Endothelial cell of umbilical vein (primary cell): ENCODE measurements at regions not wholly inside any gene's neighbourhood (a gene's known extent, or its start where the extent isn't known, plus 50 kb on each side); places are given as distances from the start of the nearest gene placed in this dataset.

ENCODE experiments used
- BruUV-seq: library from RNA; stranded (reverse); fragments of 400-500 nt; replicated peaks from 2 replicates; lab custom pipeline; 2021; lab: Mats Ljungman, UMichigan
- CTCF ChIA-PET: fragments of 300-600, 350-600 bp; sonication (Branson Sonifier 250); formaldehyde crosslinking; loops from one replicate; lab custom pipeline; 2021; ENCODE audit warnings: antibody characterized with exemption, inconsistent platforms; lab: Charles Lee
- POLR2A ChIA-PET: fragments of 300-600, 350-600 bp; sonication (Branson Sonifier 250); formaldehyde crosslinking; loops from one replicate; lab custom pipeline; 2021; ENCODE audit warnings: antibody characterized with exemption, inconsistent platforms; lab: Charles Lee
- DNase-seq: peaks from one replicate; pipeline ENCODE4 v3.0.0-alpha.2; 2011; ENCODE audit warnings: low read depth, low spot score
- FAIRE-seq: peaks from 2 replicates; lab custom pipeline; 2011; peaks lifted over from hg19 to GRCh38; lab: Jason Lieb, UNC
- H2AFZ ChIP-seq: 2 replicates; pipeline ENCODE4 v1.6.0; 2012; ENCODE audit warnings: low read depth, low read length, control low read depth, inconsistent platforms
- H3K27ac ChIP-seq: 2 replicates; pipeline ENCODE4 v1.5.1; 2011; ENCODE audit warnings: low read depth, mild to moderate bottlenecking, control low read depth, low read length, moderate library complexity; ENCODE audit not compliant: insufficient read depth
- H3K27me3 ChIP-seq, 2 experiments: 2 replicates each; pipeline versions ENCODE4 v1.6.0 to v1.6.1; 2011; ENCODE audit warnings: low read length in 2 of 2, mixed read lengths in 1 of 2; ENCODE audit not compliant: control insufficient read depth in 2 of 2, insufficient read depth in 2 of 2
- H3K36me3 ChIP-seq, 2 experiments: 2 replicates in 1 of 2; 3 replicates in 1 of 2; pipeline ENCODE4 v1.5.1; 2011; ENCODE audit warnings: low read length in 2 of 2, mild to moderate bottlenecking in 1 of 2, moderate library complexity in 1 of 2; ENCODE audit not compliant: control insufficient read depth in 2 of 2, insufficient read depth in 2 of 2; ENCODE audit errors: extremely low read depth in 1 of 2
- H3K4me1 ChIP-seq: 3 replicates; pipeline ENCODE4 v1.5.1; 2011; ENCODE audit warnings: mild to moderate bottlenecking, low read length; ENCODE audit not compliant: control insufficient read depth, insufficient read depth; ENCODE audit errors: extremely low read depth
- H3K4me2 ChIP-seq: 2 replicates; pipeline ENCODE4 v1.6.1; 2011; ENCODE audit warnings: low read length, control low read depth, mixed read lengths; ENCODE audit not compliant: insufficient read depth
- H3K4me3 ChIP-seq, 3 experiments: fragments of 200-600 bp in 1 of 3; sonication (generic), shearing (Covaris generic) in 1 of 3; replicated peaks in 1 of 3; 2 replicates each; pipeline ENCODE4 v1.5.1; 2011 to 2016; ENCODE audit warnings: control low read depth in 3 of 3, low read length in 3 of 3, mild to moderate bottlenecking in 2 of 3, inconsistent platforms in 1 of 3, low read depth in 1 of 3, moderate library complexity in 1 of 3; ENCODE audit not compliant: insufficient read depth in 1 of 3
- H3K79me2 ChIP-seq: 2 replicates; pipeline ENCODE4 v1.6.0; 2012; ENCODE audit warnings: low read length, inconsistent platforms; ENCODE audit not compliant: control insufficient read depth, insufficient read depth
- H3K9ac ChIP-seq: replicated peaks from 2 replicates; pipeline ENCODE3; 2011; ENCODE audit warnings: low read length, control low read depth; ENCODE audit not compliant: insufficient read depth; ENCODE audit errors: extremely low read depth
- H3K9me1 ChIP-seq: replicated peaks from 3 replicates; pipeline ENCODE4 v1.6.0; 2011; ENCODE audit warnings: mild to moderate bottlenecking, low read length; ENCODE audit not compliant: control insufficient read depth, insufficient read depth; ENCODE audit errors: extremely low read depth
- H3K9me3 ChIP-seq: replicated peaks from 2 replicates; pipeline ENCODE4 v1.5.1; 2012; ENCODE audit warnings: low read length, inconsistent platforms; ENCODE audit not compliant: control insufficient read depth, insufficient read depth
- H4K20me1 ChIP-seq: replicated peaks from 2 replicates; pipeline ENCODE3; 2011; ENCODE audit warnings: mild to moderate bottlenecking, low read length; ENCODE audit not compliant: control insufficient read depth, insufficient read depth; ENCODE audit errors: extremely low read depth
- CTCF ChIP-seq, 2 donors: IDR thresholded peaks; 1 replicate in 1 of 2; 2 replicates in 1 of 2; pipeline ENCODE4 v1.5.1; 2011; ENCODE audit warnings: low read length in 2 of 2, mild to moderate bottlenecking in 2 of 2, moderate library complexity in 2 of 2, control low read depth in 1 of 2, inconsistent platforms in 1 of 2, low read depth in 1 of 2; ENCODE audit not compliant: insufficient read depth in 1 of 2; ENCODE audit errors: extremely low read depth in 1 of 2
- EZH2 ChIP-seq: IDR thresholded peaks from 2 replicates; pipeline ENCODE4 v1.6.1; 2012; ENCODE audit warnings: borderline replicate concordance, low read depth, mild to moderate bottlenecking, moderate library complexity, low read length, inconsistent platforms; ENCODE audit not compliant: severe bottlenecking
- FOS ChIP-seq: IDR thresholded peaks from 2 replicates; pipeline ENCODE4 v1.6.1; 2011; ENCODE audit warnings: mild to moderate bottlenecking, low read length, moderate library complexity, borderline replicate concordance; ENCODE audit not compliant: insufficient read depth
- GATA2 ChIP-seq: IDR thresholded peaks from 2 replicates; pipeline ENCODE4 v1.7.0; 2011; ENCODE audit warnings: low read depth, mild to moderate bottlenecking, moderate library complexity, mixed read lengths, low read length; ENCODE audit not compliant: insufficient read length, insufficient read depth
- MYC ChIP-seq: IDR thresholded peaks from one replicate; pipeline ENCODE4 v1.6.1; 2011; ENCODE audit warnings: mild to moderate bottlenecking, low read depth, low read length
- POLR2A ChIP-seq: IDR thresholded peaks from 2 replicates; pipeline ENCODE4 v1.6.1; 2012; ENCODE audit warnings: low read depth, mild to moderate bottlenecking, control low read depth, low read length
- POLR2AphosphoS5 ChIP-seq: IDR thresholded peaks from 2 replicates; pipeline ENCODE4 v1.6.1; 2012; ENCODE audit warnings: low read depth, mild to moderate bottlenecking, control low read depth, low read length, moderate library complexity; ENCODE audit not compliant: insufficient read depth
- dilution Hi-C: fragments of 300-500 bp; cut with MboI; formaldehyde crosslinking; loops from one replicate; pipeline ENCODE4 v1.15.0; 2019; ENCODE audit warnings: low sequenced_read_pairs; ENCODE audit not compliant: extremely low pct_ligation_motif_present
- intact Hi-C: fragments of 100-400 bp; cut with micrococcal nuclease; formaldehyde crosslinking; loops from one replicate; pipeline ENCODE4 v1.10.0; 2022
- TF ChIP-seq, protein P1 (sequence below): IDR thresholded peaks from 2 replicates; pipeline ENCODE4 v1.6.1; 2011; ENCODE audit not compliant: insufficient read depth, insufficient read length

GRCh38 chr1:213381572-213382084 is 330.6 kb downstream of the RPS6KC1 start:
- POLR2A ChIA-PET: no interaction called here
- Histone ChIP-seq H3K79me2 (no peaks in the 10 kb centered on the region), H3K9me1 (no peaks in the 10 kb centered on the region), H3K4me3 (no peak overlapping the region), H3K36me3 (no peaks in the 10 kb centered on the region), H3K27me3 (no peaks in the 10 kb centered on the region), H2AFZ (no peak overlapping the region), H4K20me1 (no peaks in the 10 kb centered on the region), H3K9ac (no peak overlapping the region), H3K4me2 (no peak overlapping the region), H3K27ac (no peak overlapping the region), H3K4me1 (no peaks in the 10 kb centered on the region), H3K9me3 (no peaks in the 10 kb centered on the region)
- dilution Hi-C loops: no loop called here
- DNase-seq: no peak
- no peak for TF ChIP-seq EZH2
- no peak for TF ChIP-seq POLR2AphosphoS5
- TF ChIP-seq GATA2: no peak
- TF ChIP-seq POLR2A: no peak
- TF ChIP-seq, protein P1, sequence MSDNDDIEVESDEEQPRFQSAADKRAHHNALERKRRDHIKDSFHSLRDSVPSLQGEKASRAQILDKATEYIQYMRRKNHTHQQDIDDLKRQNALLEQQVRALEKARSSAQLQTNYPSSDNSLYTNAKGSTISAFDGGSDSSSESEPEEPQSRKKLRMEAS: no peak
- no peak for TF ChIP-seq FOS
- no peak for TF ChIP-seq MYC
- no peak for TF ChIP-seq CTCF (IDR thresholded peaks at IDR 0.05; ENCODE audit: extremely low read depth in 1 of 2, insufficient read depth in 1 of 2, low read depth in 1 of 2, low read length in 2 of 2)
- intact Hi-C loops: no loop called here
- CTCF ChIA-PET: interaction anchor here (1.5 kb wide), 1 partner anchor 8 kb away, joined by 5 read pairs; no protein-coding TSS in a partner anchor
- no peak for FAIRE-seq
- BruUV-seq: no TSS peak
